Ecto neural progenitor cell (in vitro differentiated cells): ENCODE measurements at regions not wholly inside any gene's neighbourhood (a gene's known extent, or its start where the extent isn't known, plus 50 kb on each side); places are given as distances from the start of the nearest gene placed in this dataset.

Experiments used
- DNase-seq: peaks from one replicate; pipeline ENCODE4 v3.0.0-alpha.2; 2018; ENCODE audit warnings: low spot score

GRCh38 chr18:25724121-25724520, 366.3 kb downstream of the SS18 start:
- no peak for DNase-seq

DNA sequence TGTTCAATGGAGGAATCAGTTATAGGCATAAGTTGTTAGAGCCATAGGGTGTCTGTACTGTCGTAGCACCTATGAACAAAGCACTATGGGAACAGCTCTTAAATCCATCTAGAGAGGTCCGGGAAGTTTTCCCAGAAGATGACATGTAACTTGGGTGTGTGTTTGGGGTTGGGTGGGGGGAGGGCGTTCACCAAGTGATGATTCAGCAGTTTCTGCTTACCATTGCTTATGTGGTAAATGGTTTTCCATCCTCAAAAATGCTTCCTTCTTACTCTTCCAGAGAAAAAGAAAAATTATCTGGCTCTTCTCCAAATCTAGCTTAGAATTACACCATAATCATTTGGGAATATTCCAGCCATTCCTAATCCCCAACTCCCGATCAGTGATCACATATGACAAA, 361.1 kb upstream of the ZNF521 start:
- DNase-seq = no peak

GRCh38 chr18:25710981-25711380, 359.0 kb upstream of the ZNF521 start:
- DNase-seq = no peak

- DNase-seq = no peak
These were observed 353.7 kb upstream of the ZNF521 start for GRCh38 chr18:25705650-25706049.

DNA sequence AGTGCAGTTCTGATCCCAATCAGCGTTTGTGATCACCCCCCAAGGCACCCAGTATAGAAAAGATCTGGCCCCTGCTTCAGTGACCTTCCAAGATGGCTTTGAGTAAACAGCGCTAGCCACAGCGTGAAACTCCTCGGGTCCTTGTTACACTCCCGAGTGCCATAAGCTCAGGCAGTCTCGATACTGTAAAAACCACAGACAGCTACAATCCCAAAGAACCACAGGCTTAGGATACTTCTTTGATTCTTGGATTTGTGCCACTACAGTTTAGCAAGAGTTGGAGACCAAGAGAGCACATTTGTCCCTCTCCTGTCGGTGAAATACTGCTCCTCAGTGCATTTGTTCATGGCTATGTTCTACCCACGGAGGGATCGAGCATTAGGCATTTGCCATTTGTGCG, 352.5 kb upstream of the ZNF521 start:
- no peak for DNase-seq

- no peak for DNase-seq
These were observed 352.1 kb upstream of the ZNF521 start for GRCh38 chr18:25704071-25704470.

GRCh38 chr18:25701821-25702220, 349.9 kb upstream of the ZNF521 start:
- no peak for DNase-seq

- no peak for DNase-seq
These were observed 335.1 kb upstream of the ZNF521 start for GRCh38 chr18:25686960-25687500.

- DNase-seq = no peak
These were observed 333.1 kb upstream of the ZNF521 start for GRCh38 chr18:25685088-25685487.

GRCh38 chr18:25679491-25679890, 327.5 kb upstream of the ZNF521 start:
- DNase-seq = no peak

GRCh38 chr18:25678221-25678620, 326.3 kb upstream of the ZNF521 start:
- DNase-seq = no peak

GRCh38 chr18:25675123-25675850, 323.3 kb upstream of the ZNF521 start:
- no peak for DNase-seq

DNA sequence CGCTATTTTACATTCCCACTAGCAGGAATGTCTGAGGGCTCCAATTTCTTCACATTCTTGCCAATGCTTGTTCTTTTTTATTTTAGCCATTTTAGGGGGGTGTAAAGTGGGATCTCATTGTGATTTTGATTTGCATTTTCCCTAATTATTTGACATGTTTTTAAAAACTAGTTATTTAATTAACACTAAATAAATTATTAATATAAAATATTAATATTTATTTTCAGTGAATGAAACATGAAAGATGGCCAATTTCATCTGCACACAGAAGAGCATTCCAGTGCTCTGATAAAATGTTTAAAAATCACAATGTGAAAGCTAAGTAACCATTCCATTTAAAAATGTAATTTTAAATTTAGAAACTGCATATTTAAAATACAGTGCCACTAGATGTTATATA, 322.2 kb upstream of the ZNF521 start:
- no peak for DNase-seq

DNA sequence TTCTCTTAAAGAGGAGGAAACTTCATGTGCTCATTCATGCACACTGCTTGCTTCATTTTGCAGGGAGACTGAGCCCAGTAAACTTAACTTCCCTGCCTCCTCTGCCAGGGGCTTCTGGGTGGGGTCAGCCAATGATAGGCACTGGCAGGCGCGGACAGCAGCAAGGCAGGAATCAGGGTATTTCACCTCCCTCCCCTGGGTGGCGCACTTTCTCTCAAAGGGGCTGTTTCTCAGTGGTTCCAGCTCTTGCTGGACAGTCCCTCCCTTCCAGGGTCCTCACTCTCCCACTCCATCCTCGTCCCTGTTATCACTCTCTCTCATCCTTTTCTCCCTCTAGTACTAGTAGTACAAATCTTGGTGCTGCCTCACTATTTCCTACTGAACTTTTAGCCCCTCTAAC, 320.5 kb upstream of the ZNF521 start:
- no peak for DNase-seq

GRCh38 chr18:25669741-25670140, 317.8 kb upstream of the ZNF521 start:
- no peak for DNase-seq

DNA sequence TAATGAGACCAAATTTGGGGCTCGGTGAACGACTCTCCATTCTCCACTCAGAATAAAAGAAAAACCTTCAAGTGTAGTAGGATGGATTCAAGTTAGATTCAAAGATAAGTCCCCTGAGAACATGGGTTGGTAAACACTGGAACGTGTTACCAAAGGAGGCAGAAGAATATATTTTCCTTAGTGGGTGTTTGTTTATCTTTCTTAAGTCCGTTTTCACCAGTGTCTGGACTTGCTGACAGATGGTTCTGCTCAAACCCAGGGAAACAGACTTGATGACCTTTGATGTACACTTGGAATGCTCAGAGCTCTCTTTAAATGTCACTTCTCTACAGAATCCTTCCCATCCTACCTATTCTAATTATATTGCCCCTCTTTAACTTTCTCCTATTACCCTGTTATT, 310.3 kb upstream of the ZNF521 start:
- no peak for DNase-seq

GRCh38 chr18:25661831-25662230, 309.9 kb upstream of the ZNF521 start:
- no peak for DNase-seq

DNA sequence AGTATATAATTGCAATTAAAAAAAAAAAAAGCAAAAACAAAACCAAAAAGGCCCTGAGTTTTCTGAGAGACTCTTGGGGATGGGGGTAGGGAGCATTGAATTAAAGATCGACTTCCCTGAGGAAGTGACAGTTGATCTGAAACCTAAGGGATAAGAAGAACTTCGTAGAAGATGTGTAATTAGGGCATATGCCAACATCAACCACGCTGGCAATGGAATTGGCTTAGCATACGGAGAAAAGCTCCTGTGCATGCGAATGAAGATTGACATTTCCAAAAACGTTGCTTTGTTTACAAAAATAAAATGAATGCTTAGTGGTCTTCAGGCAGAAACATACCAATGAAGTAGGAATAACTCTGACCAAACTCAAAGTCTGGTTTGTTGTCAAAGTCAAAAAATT, 307.6 kb upstream of the ZNF521 start:
- DNase-seq = no peak

DNA sequence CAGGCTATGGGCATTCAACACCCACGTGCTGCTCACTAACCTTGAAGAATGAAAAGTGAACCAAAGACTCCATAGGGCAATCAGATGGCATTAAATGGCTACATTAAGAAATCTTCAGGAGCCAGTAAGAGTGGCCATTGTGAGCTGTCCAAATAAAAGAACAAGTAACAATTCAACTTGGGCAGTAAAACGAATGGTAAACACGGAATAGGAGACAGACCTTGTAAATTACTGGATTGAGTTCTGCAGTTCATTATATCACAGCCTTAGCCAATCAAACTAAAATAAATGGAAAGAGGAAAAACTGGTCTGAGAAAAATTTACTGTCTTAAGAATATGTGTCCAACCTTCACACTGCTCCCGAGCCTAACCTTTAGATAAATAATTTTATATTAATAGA, 306.5 kb upstream of the ZNF521 start:
- no peak for DNase-seq

DNA sequence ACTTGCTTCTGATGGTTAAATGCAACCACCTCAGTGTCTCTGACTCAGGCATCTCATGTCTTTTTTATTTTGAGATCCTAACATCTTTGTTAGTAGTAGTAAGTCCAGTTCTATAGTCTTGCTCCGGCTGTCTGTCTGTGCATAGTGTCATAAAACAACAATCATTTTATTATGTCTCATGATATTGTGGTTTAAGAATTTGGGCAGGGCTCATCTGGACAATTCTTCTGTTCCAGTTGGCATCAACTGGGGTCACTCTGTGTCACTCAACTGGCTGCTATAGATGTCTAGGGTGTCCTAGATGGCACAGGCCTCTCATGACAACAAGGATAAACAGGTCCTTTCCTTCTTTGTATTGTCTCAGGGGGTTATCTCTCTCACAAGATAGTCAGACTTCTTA, 299.6 kb upstream of the ZNF521 start:
- DNase-seq = no peak

GRCh38 chr18:25650201-25650941, 298.4 kb upstream of the ZNF521 start:
- no peak for DNase-seq

DNA sequence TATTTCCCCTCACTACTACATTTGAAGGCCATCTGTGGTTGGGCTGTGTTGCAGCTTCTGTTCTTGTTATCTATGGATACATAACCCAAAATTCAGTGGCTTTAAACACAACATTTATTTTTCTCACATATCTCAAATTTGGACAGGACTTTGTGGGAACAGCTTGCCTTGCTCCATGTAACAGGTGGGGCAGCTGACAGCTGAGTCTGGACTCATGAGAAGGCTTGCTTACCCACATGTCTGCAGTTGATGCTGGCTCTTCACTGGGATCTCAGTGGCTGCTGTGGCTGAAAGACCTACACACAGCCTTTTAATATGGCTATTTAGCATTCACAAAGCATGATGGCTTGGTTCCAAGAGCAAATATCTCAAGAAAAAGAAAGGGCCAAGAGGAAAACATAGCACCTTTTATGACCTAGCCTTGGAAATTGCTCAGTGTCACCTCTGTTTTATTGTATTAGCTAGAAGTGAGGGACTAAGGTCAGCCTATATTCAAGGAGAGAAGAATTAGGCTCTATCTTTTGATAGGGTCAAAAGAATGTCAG, 296.8 kb upstream of the ZNF521 start:
- DNase-seq = no peak

GRCh38 chr18:25647404-25647803, 295.4 kb upstream of the ZNF521 start:
- DNase-seq = no peak
